Activated naive CD4-positive, alpha-beta T cell treated with Interleukin-2 at 50 U/mL for 16 hours (primary cell): ENCODE measurements at regions not wholly inside any gene's neighbourhood (a gene's known extent, or its start where the extent isn't known, plus 50 kb on each side); places are given as distances from the start of the nearest gene placed in this dataset.

Source experiments
- DNase-seq: peaks from one replicate; pipeline ENCODE4 v3.0.0-alpha.2; 2020

- no peak for DNase-seq
Measured at GRCh38 chr13:88908961-88909441, 1237.8 kb downstream of the SLITRK5 start.

- DNase-seq, result no peak
Measured at GRCh38 chr13:88919970-88920628, 1248.9 kb downstream of the SLITRK5 start.

- DNase-seq, result no peak
Measured at GRCh38 chr13:88925954-88926353, 1254.8 kb downstream of the SLITRK5 start.

GRCh38 chr13:88926890-88927502 is 1255.8 kb downstream of the SLITRK5 start:
- no peak for DNase-seq

- no peak for DNase-seq
Measured at GRCh38 chr13:88932950-88933349, 1261.8 kb downstream of the SLITRK5 start.

- DNase-seq, result no peak
Measured at GRCh38 chr13:88937384-88937783, 1266.2 kb downstream of the SLITRK5 start.

- no peak for DNase-seq
Measured at GRCh38 chr13:88945793-88946192, 1274.6 kb downstream of the SLITRK5 start.

GRCh38 chr13:88948501-88948900 is 1277.3 kb downstream of the SLITRK5 start:
- no peak for DNase-seq

GRCh38 chr13:88958821-88959220 is 1287.7 kb downstream of the SLITRK5 start:
- DNase-seq, result no peak

- no peak for DNase-seq
Measured at GRCh38 chr13:88976466-88976865, 1305.3 kb downstream of the SLITRK5 start.

GRCh38 chr13:88978607-88979006 is 1307.4 kb downstream of the SLITRK5 start:
- no peak for DNase-seq

GRCh38 chr13:88979465-88980175 is 1308.4 kb downstream of the SLITRK5 start:
- no peak for DNase-seq

- DNase-seq, result no peak
Measured at GRCh38 chr13:89003656-89004055, 1332.5 kb downstream of the SLITRK5 start.

GRCh38 chr13:89011615-89012014 is 1340.4 kb downstream of the SLITRK5 start:
- no peak for DNase-seq

GRCh38 chr13:89027694-89028306 is 1356.6 kb downstream of the SLITRK5 start:
- no peak for DNase-seq

GRCh38 chr13:89029062-89029461 is 1357.9 kb downstream of the SLITRK5 start:
- no peak for DNase-seq

GRCh38 chr13:89034015-89034414 is 1362.8 kb downstream of the SLITRK5 start:
- DNase-seq, result no peak

GRCh38 chr13:89052699-89053098 is 1381.5 kb downstream of the SLITRK5 start:
- no peak for DNase-seq

GRCh38 chr13:89053418-89053817 is 1382.2 kb downstream of the SLITRK5 start:
- DNase-seq, result no peak

GRCh38 chr13:89057274-89057673 is 1386.1 kb downstream of the SLITRK5 start:
- no peak for DNase-seq

GRCh38 chr13:89057862-89058261 is 1386.7 kb downstream of the SLITRK5 start:
- DNase-seq, result no peak

GRCh38 chr13:89061821-89062220 is 1390.7 kb downstream of the SLITRK5 start:
- no peak for DNase-seq

GRCh38 chr13:89066868-89067466 is 1395.8 kb downstream of the SLITRK5 start:
- DNase-seq, result no peak
